PC-3 (cell line): ENCODE measurements at regions not wholly inside any gene's neighbourhood (a gene's known extent, or its start where the extent isn't known, plus 50 kb on each side); places are given as distances from the start of the nearest gene placed in this dataset.

Source experiments
- EZH2 ChIP-seq: fragments of 300-600 bp; sonication (generic); IDR thresholded peaks from one replicate; pipeline ENCODE4 v1.6.1; 2017; ENCODE audit warnings: antibody characterized with exemption, mild to moderate bottlenecking, low read length; ENCODE audit not compliant: unreplicated experiment
- TF ChIP-seq, protein P1 (sequence below): fragments of 300-600 bp; sonication (generic); conservative IDR thresholded peaks from 2 replicates; pipeline ENCODE4 v1.5.1; 2017; ENCODE audit warnings: antibody characterized with exemption, low read depth, mild to moderate bottlenecking, low read length

DNA sequence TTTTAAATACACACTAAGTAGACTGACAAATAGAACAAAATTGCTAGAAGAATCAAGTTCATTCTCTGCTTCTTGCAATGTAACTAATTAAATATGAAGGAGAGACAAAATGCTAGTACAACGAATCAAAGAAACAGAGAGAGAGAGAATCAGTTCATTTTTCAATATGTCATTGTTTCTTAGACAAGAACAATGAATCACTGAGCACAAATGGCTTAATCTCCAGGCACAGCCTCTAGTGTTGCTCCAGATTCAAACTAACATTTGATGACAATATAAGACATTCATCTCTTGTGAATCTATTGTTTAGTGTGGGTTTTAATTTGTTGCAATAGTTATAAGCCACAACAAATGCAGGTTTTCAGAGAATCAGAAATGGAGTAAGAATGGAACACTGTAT, 357.4 kb upstream of the TMEM229A start:
- TF ChIP-seq, protein P1, sequence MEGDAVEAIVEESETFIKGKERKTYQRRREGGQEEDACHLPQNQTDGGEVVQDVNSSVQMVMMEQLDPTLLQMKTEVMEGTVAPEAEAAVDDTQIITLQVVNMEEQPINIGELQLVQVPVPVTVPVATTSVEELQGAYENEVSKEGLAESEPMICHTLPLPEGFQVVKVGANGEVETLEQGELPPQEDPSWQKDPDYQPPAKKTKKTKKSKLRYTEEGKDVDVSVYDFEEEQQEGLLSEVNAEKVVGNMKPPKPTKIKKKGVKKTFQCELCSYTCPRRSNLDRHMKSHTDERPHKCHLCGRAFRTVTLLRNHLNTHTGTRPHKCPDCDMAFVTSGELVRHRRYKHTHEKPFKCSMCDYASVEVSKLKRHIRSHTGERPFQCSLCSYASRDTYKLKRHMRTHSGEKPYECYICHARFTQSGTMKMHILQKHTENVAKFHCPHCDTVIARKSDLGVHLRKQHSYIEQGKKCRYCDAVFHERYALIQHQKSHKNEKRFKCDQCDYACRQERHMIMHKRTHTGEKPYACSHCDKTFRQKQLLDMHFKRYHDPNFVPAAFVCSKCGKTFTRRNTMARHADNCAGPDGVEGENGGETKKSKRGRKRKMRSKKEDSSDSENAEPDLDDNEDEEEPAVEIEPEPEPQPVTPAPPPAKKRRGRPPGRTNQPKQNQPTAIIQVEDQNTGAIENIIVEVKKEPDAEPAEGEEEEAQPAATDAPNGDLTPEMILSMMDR, result no peak
- no peak for TF ChIP-seq EZH2
